ENCODE measurements at regions not wholly inside any gene's neighbourhood (a gene's known extent, or its start where the extent isn't known, plus 50 kb on each side); places are given as distances from the start of the nearest gene placed in this dataset.

GRCh38 chr14:40318211-40318719 lies 886.0 kb upstream of the FBXO33 start:
- Histone ChIP-seq H2BK120ac (ENCODE audit: low read depth, low read length, poor library complexity, severe bottlenecking) (no peak overlapping the region), H3K27me3 (ENCODE audit: insufficient read depth, low read length) (no peaks in the 10 kb centered on the region), H2BK5ac (ENCODE audit: insufficient read length, low read length) (no peak overlapping the region), H2BK15ac (ENCODE audit: low read depth, low read length) (no peak overlapping the region), H3K14ac (ENCODE audit: insufficient read depth, low read length) (no peak overlapping the region), H3K23me2 (ENCODE audit: insufficient read length, low read depth, low read length, poor library complexity, severe bottlenecking) (no peaks in the 10 kb centered on the region), H3K79me1 (ENCODE audit: insufficient read depth, low read depth, low read length, poor library complexity, severe bottlenecking) (no peaks in the 10 kb centered on the region), H3K79me2 (ENCODE audit: insufficient read depth, low read length) (no peaks in the 10 kb centered on the region), H3T11ph (ENCODE audit: low read length) (no peak overlapping the region), H3K4ac (ENCODE audit: low read depth, low read length) (no peak overlapping the region), H3K4me1 (ENCODE audit: insufficient read depth, low read length) (no peaks in the 10 kb centered on the region; the same call in 1 of the 2 replicates), H3K56ac (ENCODE audit: insufficient read length, low read depth, low read length) (no peak overlapping the region), H3K4me2 (ENCODE audit: insufficient read depth, insufficient read length, low read length) (no peak overlapping the region), H2AK5ac (ENCODE audit: insufficient read length, low read length) (no peak overlapping the region), H3K9ac (ENCODE audit: extremely low read depth, insufficient read length, low read length) (no peak overlapping the region), H3K18ac (ENCODE audit: insufficient read length, low read depth, low read length) (no peak overlapping the region), H3K9me3 (ENCODE audit: control insufficient read depth, low read depth, low read length) (no peaks in the 10 kb centered on the region), H2BK20ac (ENCODE audit: low read depth, low read length, poor library complexity, severe bottlenecking) (no peak overlapping the region), H4K20me1 (ENCODE audit: control insufficient read depth, insufficient read depth, insufficient read length) (no peaks in the 10 kb centered on the region), H2BK12ac (ENCODE audit: insufficient read length, low read depth, low read length) (no peak overlapping the region), H3K23ac (ENCODE audit: insufficient read length, low read depth, low read length) (no peak overlapping the region), H3K27ac (ENCODE audit: insufficient read length, low read depth, low read length) (no peak overlapping the region), H2AFZ (ENCODE audit: low read length) (no peak overlapping the region), H4K91ac (ENCODE audit: insufficient read length, low read depth, low read length) (no peak overlapping the region), H4K8ac (replicated peaks; ENCODE audit: insufficient read length, low read depth, low read length) (no peak overlapping the region), H4K5ac (ENCODE audit: insufficient read length, low read depth, low read length) (no peak overlapping the region)
- peak; percentile 29 for DNase-seq
- H3K4me3 Mint-ChIP-seq = no peak overlapping the region
- H3K4me1 Mint-ChIP-seq = peaks cover 0 to 4% of the 10 kb centered on the region in 2 experiments; a peak in 2 of 4 replicates
- peaks cover 3 to 15% of the 10 kb centered on the region in 2 experiments; a peak in 3 of 5 replicates for H3K9me3 Mint-ChIP-seq
- TF ChIP-seq CTCF (conservative IDR thresholded peaks at IDR 0.05) = no peak
- WGBS (ENCODE audit: extremely low coverage, insufficient read length, low lambda C conversion rate) = no CpG with 5 or more reads among the region's 2 CpGs
- H3K27ac Mint-ChIP-seq = no peak overlapping the region
- peaks cover 0 to 12% (median 5%) of the 10 kb centered on the region in 3 experiments; a peak in 4 of 7 replicates for H3K36me3 Mint-ChIP-seq (ENCODE audit: insufficient read depth in 1 of 3, low read depth in 3 of 3)
- H3K27me3 Mint-ChIP-seq (ENCODE audit: low read depth) = no peaks in the 10 kb centered on the region
